Left lung (tissue), 4 donors: ENCODE measurements at regions not wholly inside any gene's neighbourhood (a gene's known extent, or its start where the extent isn't known, plus 50 kb on each side); places are given as distances from the start of the nearest gene placed in this dataset.
"Not testable (repeated sequence)": the region's sequence is repeated elsewhere in the genome, so short reads cannot be mapped to it uniquely, and the experiment has no call there.

Experiments
- ATAC-seq: fragments of 200-7000 bp; cut with Tn5 transposase; one replicate; pipeline ENCODE4 v1.9.1; 2020; ENCODE audit warnings: moderate library complexity
- DNase-seq, 4 donors: peaks; one replicate each; pipeline ENCODE4 v3.0.0-alpha.2; 2013 to 2020
- H3K27ac ChIP-seq, 2 donors: fragments of 200-600 bp; sonication (generic) in 1 of 2; one replicate each; pipeline versions ENCODE4 v1.5.0 to v1.8.0; 2020 to 2021
- H3K27me3 ChIP-seq, 2 donors: fragments of 200-600 bp; sonication (generic) in 1 of 2; one replicate each; pipeline versions ENCODE4 v1.5.0 to v1.8.0; 2020 to 2021
- H3K36me3 ChIP-seq, 2 donors: fragments of 200-600 bp; sonication (generic) in 1 of 2; one replicate each; pipeline versions ENCODE4 v1.5.0 to v1.8.0; 2020 to 2021
- H3K4me1 ChIP-seq, 2 donors: fragments of 200-600 bp; one replicate each; pipeline ENCODE4 v1.8.0; 2021
- H3K4me3 ChIP-seq, 2 donors: fragments of 200-600 bp; sonication (generic) in 1 of 2; one replicate each; pipeline versions ENCODE4 v1.5.0 to v1.8.0; 2020 to 2021; ENCODE audit warnings: mild to moderate bottlenecking in 1 of 2
- H3K9me3 ChIP-seq, 2 donors: fragments of 200-600 bp; sonication (generic) in 1 of 2; one replicate each; pipeline versions ENCODE4 v1.5.0 to v1.8.0; 2020 to 2021
- CTCF ChIP-seq, 2 donors: fragments of 200-600 bp; sonication (generic) in 1 of 2; IDR thresholded peaks; one replicate each; pipeline versions ENCODE4 v1.5.0 to v1.8.0; 2021; ENCODE audit warnings: antibody characterized with exemption in 2 of 2
- intact Hi-C, 2 donors: fragments of 100-400 bp; cut with DNase I; formaldehyde crosslinking; loops; one replicate each; pipeline versions ENCODE4 v1.11.2 to v1.14.2; 2022
- donor health status: DM: no; HTN: yes; CAD: no.
- donor health status: DM: no; HTN: no; CAD: no.

DNA sequence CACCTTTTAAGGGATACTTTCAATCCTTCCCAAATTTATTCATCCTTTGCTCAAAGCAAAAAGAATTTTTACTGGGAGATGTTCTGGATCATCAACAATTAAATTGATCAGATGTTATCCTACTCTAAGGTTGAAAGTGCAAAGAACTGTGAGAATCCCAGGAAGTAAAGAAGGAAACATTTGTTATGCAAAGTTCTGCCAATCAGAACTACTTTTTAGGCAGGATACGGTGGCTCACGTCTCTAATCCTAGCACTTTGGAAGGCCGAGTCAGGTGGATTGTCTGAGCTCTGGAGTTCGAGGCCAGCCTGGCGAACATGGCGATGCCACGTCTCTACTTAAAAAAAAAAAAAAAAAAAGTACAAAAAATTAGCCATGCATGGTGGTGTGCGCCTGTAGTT, 882.3 kb downstream of the DIAPH3 start:
- intact Hi-C loops, result no loop called here
- H3K27me3 ChIP-seq, result no peaks in the 10 kb centered on the region
- TF ChIP-seq CTCF (IDR thresholded peaks at IDR 0.05), result no peak

GRCh38 chr13:59292240-59292639, 871.5 kb downstream of the DIAPH3 start:
- H3K36me3 ChIP-seq, H3K4me1 ChIP-seq, DNase-seq, H3K4me3 ChIP-seq, intact Hi-C loops, H3K27me3 ChIP-seq, ATAC-seq, H3K9me3 ChIP-seq, H3K27ac ChIP-seq: not testable (repeated sequence)

More for the DNA sequence above, 882.3 kb downstream of the DIAPH3 start:
- Histone ChIP-seq H3K4me1 (no peaks in the 10 kb centered on the region), H3K27ac (no peak overlapping the region), H3K9me3 (no peaks in the 10 kb centered on the region), H3K36me3 (no peaks in the 10 kb centered on the region), H3K4me3 (no peak overlapping the region)
- ATAC-seq (no peak), DNase-seq (no peak)

DNA sequence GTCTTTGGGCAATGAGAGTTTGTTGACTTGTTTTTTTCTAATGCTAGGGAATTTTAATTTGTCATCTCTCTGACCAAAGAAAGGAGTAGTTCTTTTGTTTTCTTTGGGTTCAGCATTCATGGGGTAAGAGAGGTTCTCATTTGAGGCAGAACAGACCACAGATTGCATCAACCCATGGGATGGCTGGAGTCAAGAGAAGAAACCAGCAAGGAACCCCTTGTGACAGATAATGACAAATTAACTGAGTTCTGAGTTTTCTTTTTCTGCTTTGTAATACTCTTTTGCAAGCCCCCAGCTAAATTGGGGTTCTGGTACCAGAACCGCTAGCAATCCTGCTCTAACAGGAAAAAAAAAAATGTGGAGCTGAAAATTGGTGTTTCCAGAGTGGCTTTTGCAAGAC, 864.1 kb downstream of the DIAPH3 start:
- ATAC-seq, result no peak
- Histone ChIP-seq H3K36me3 (no peaks in the 10 kb centered on the region), H3K4me3 (no peak overlapping the region), H3K4me1 (no peaks in the 10 kb centered on the region), H3K9me3 (peaks cover 0 to 2% of the 10 kb centered on the region in 2 donors), H3K27me3 (no peaks in the 10 kb centered on the region), H3K27ac (no peak overlapping the region)
- DNase-seq, result no peak
- intact Hi-C loops, result no loop called here
- TF ChIP-seq CTCF (IDR thresholded peaks at IDR 0.05), result no peak

- intact Hi-C loops, result no loop called here
- TF ChIP-seq CTCF (IDR thresholded peaks at IDR 0.05), result no peak
- H3K36me3 ChIP-seq, result no peaks in the 10 kb centered on the region
- H3K27me3 ChIP-seq, result no peaks in the 10 kb centered on the region
- ATAC-seq (no peak), DNase-seq (no peak)
- no peak overlapping the region for H3K27ac ChIP-seq
- H3K4me1 ChIP-seq, result no peaks in the 10 kb centered on the region
- H3K9me3 ChIP-seq, result peaks cover 0 to 2% of the 10 kb centered on the region in 2 donors
- H3K4me3 ChIP-seq, result no peak overlapping the region
These were observed 863.2 kb downstream of the DIAPH3 start for GRCh38 chr13:59300355-59301173.

- no peak for TF ChIP-seq CTCF (IDR thresholded peaks at IDR 0.05)
These were observed 862.6 kb downstream of the DIAPH3 start for GRCh38 chr13:59301174-59301567.

DNA sequence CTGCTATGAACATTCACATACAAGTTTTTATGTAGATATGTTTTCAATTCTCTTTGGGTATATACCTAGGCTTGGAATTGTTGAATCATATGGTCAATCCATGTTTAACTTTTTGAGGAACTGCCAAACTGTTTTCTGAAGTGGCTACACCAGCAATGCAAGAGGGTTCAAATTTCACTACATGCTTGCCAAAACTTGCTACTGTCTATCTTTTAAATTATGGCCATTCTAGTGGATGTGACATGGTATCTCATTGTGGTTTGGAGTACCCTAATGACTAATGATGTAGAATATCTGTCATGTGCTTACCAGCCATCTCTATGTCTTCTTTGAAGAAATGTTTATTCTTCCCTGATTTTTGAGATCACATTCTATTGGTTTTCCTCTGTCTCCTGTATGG, 860.3 kb downstream of the DIAPH3 start:
- Histone ChIP-seq H3K9me3 (no peaks in the 10 kb centered on the region), H3K27me3 (no peaks in the 10 kb centered on the region), H3K4me1 (no peaks in the 10 kb centered on the region), H3K36me3 (no peaks in the 10 kb centered on the region), H3K4me3 (no peak overlapping the region), H3K27ac (no peak overlapping the region)
- TF ChIP-seq CTCF (IDR thresholded peaks at IDR 0.05), result no peak
- intact Hi-C loops, result no loop called here
- no peak for ATAC-seq
- DNase-seq, result no peak

More at GRCh38 chr13:59301174-59301567, 862.6 kb downstream of the DIAPH3 start:
- H3K4me1 ChIP-seq, result no peaks in the 10 kb centered on the region
- intact Hi-C loops, result no loop called here
- H3K27ac ChIP-seq, result no peak overlapping the region
- H3K36me3 ChIP-seq, result no peaks in the 10 kb centered on the region
- peaks cover 0 to under 1% of the 10 kb centered on the region in 2 donors for H3K9me3 ChIP-seq
- ATAC-seq (no peak), DNase-seq (no peak)
- no peak overlapping the region for H3K4me3 ChIP-seq
- no peaks in the 10 kb centered on the region for H3K27me3 ChIP-seq
